ENCODE measurements at regions not wholly inside any gene's neighbourhood (a gene's known extent, or its start where the extent isn't known, plus 50 kb on each side); places are given as distances from the start of the nearest gene placed in this dataset.

GRCh38 chr4:34183926-34184325, 2060.4 kb downstream of the ARAP2 start:
- H3K4ac ChIP-seq (ENCODE audit: low read depth, low read length) = no peak overlapping the region
- H2BK12ac ChIP-seq (ENCODE audit: insufficient read length, low read depth, low read length) = no peak overlapping the region
- H3K27me3 Mint-ChIP-seq (ENCODE audit: low read depth) = no peaks in the 10 kb centered on the region
- no peaks in the 10 kb centered on the region for H3K9me3 Mint-ChIP-seq
- no peak overlapping the region for H2BK20ac ChIP-seq (ENCODE audit: low read depth, low read length, poor library complexity, severe bottlenecking)
- no peak overlapping the region for H3K27ac ChIP-seq (ENCODE audit: insufficient read length, low read depth, low read length)
- no peak overlapping the region for H2BK120ac ChIP-seq (ENCODE audit: low read depth, low read length, poor library complexity, severe bottlenecking)
- H3K27ac Mint-ChIP-seq = no peak overlapping the region
- no peak overlapping the region for H4K91ac ChIP-seq (ENCODE audit: insufficient read length, low read depth, low read length)
- WGBS (ENCODE audit: extremely low coverage, insufficient read length, low lambda C conversion rate) = no CpG with 5 or more reads among the region's 3 CpGs
- no peak overlapping the region for H3K56ac ChIP-seq (ENCODE audit: insufficient read length, low read depth, low read length)
- no peak overlapping the region for H3K14ac ChIP-seq (ENCODE audit: insufficient read depth, low read length)
- no peaks in the 10 kb centered on the region for H3K36me3 Mint-ChIP-seq (ENCODE audit: insufficient read depth in 1 of 3, low read depth in 3 of 3)
- H3K4me1 Mint-ChIP-seq = peaks cover 16 to 19% of the 10 kb centered on the region in 2 experiments
- no peak for TF ChIP-seq CTCF (conservative IDR thresholded peaks at IDR 0.05)
- H3K27me3 ChIP-seq (ENCODE audit: insufficient read depth, low read length) = no peaks in the 10 kb centered on the region
- no peaks in the 10 kb centered on the region for H4K20me1 ChIP-seq (ENCODE audit: control insufficient read depth, insufficient read depth, insufficient read length)
- H3K4me3 Mint-ChIP-seq = no peak overlapping the region
- no peak overlapping the region for H3K9ac ChIP-seq (ENCODE audit: extremely low read depth, insufficient read length, low read length)
- no peak overlapping the region for H3T11ph ChIP-seq (ENCODE audit: low read length)
- no peaks in the 10 kb centered on the region for H3K79me1 ChIP-seq (ENCODE audit: insufficient read depth, low read depth, low read length, poor library complexity, severe bottlenecking)
- no peak overlapping the region for H3K4me2 ChIP-seq (ENCODE audit: insufficient read depth, insufficient read length, low read length)
- H3K23ac ChIP-seq (ENCODE audit: insufficient read length, low read depth, low read length) = no peak overlapping the region
- H2AK5ac ChIP-seq (ENCODE audit: insufficient read length, low read length) = no peak overlapping the region
- H3K18ac ChIP-seq (ENCODE audit: insufficient read length, low read depth, low read length) = no peak overlapping the region
- peaks cover 9% of the 10 kb centered on the region; the same call in 1 of the 2 replicates for H3K4me1 ChIP-seq (ENCODE audit: insufficient read depth, low read length)
- H3K79me2 ChIP-seq (ENCODE audit: insufficient read depth, low read length) = no peaks in the 10 kb centered on the region
- DNase-seq = no peak
- H2BK15ac ChIP-seq (ENCODE audit: low read depth, low read length) = no peak overlapping the region
- no peak overlapping the region for H2BK5ac ChIP-seq (ENCODE audit: insufficient read length, low read length)
- H4K5ac ChIP-seq (ENCODE audit: insufficient read length, low read depth, low read length) = no peak overlapping the region
- H2AFZ ChIP-seq (ENCODE audit: low read length) = peak overlapping the region; percentile 40
- H4K8ac ChIP-seq (replicated peaks; ENCODE audit: insufficient read length, low read depth, low read length) = no peak overlapping the region
- no peaks in the 10 kb centered on the region for H3K9me3 ChIP-seq (ENCODE audit: control insufficient read depth, low read depth, low read length)
- H3K23me2 ChIP-seq (ENCODE audit: insufficient read length, low read depth, low read length, poor library complexity, severe bottlenecking) = no peaks in the 10 kb centered on the region

All from H9 (cell line).